Stimulated activated naive CD8-positive, alpha-beta T cell treated with anti-CD3 and anti-CD28 coated beads, Interleukin-15, amount 100 ng/mL, for 72 hours (primary cell): ENCODE measurements at regions not wholly inside any gene's neighbourhood (a gene's known extent, or its start where the extent isn't known, plus 50 kb on each side); places are given as distances from the start of the nearest gene placed in this dataset.

Source experiments
- ATAC-seq: fragments of 150-1000 bp; cut with Tn5 transposase; 2 replicates; pipeline ENCODE4 v1.10.0; 2021; ENCODE audit warnings: mild to moderate bottlenecking, moderate library complexity
- DNase-seq, 2 donors: peaks; one replicate each; pipeline ENCODE4 v3.0.0; 2021 to 2022
- H3K27ac Mint-ChIP-seq, 2 donors: one replicate each; pipeline ENCODE4 v1.8.0; 2022; ENCODE audit warnings: mild to moderate bottlenecking in 2 of 2, mixed read lengths in 2 of 2, moderate library complexity in 2 of 2
- H3K27me3 Mint-ChIP-seq: one replicate; pipeline ENCODE4 v1.8.0; 2022; ENCODE audit warnings: mixed read lengths
- H3K4me1 Mint-ChIP-seq: one replicate; pipeline ENCODE4 v1.8.0; 2022; ENCODE audit warnings: mild to moderate bottlenecking, mixed read lengths
- H3K4me3 Mint-ChIP-seq, 2 donors: one replicate each; pipeline ENCODE4 v1.8.0; 2022; ENCODE audit warnings: mild to moderate bottlenecking in 2 of 2, mixed read lengths in 2 of 2, moderate library complexity in 1 of 2
- H3K9me3 Mint-ChIP-seq, 2 donors: one replicate each; pipeline ENCODE4 v1.8.0; 2022; ENCODE audit warnings: mixed read lengths in 2 of 2

- Mint-ChIP-seq H3K27me3 (no peaks in the 10 kb centered on the region), H3K4me1 (no peaks in the 10 kb centered on the region), H3K9me3 (peaks cover 8 to 10% of the 10 kb centered on the region in 2 donors), H3K27ac (no peak overlapping the region), H3K4me3 (no peak overlapping the region)
- ATAC-seq (no peak), DNase-seq (no peak)
Measured at GRCh38 chr13:107999751-108000150, 215.6 kb downstream of the LIG4 start.

- DNase-seq, result no peak
- Mint-ChIP-seq H3K27me3 (no peaks in the 10 kb centered on the region), H3K9me3 (peaks cover 5 to 8% of the 10 kb centered on the region in 2 donors), H3K4me1 (no peaks in the 10 kb centered on the region), H3K27ac (no peak overlapping the region), H3K4me3 (no peak overlapping the region)
- no peak for ATAC-seq
Measured at GRCh38 chr13:107994137-107994536, 221.2 kb downstream of the LIG4 start.

DNA sequence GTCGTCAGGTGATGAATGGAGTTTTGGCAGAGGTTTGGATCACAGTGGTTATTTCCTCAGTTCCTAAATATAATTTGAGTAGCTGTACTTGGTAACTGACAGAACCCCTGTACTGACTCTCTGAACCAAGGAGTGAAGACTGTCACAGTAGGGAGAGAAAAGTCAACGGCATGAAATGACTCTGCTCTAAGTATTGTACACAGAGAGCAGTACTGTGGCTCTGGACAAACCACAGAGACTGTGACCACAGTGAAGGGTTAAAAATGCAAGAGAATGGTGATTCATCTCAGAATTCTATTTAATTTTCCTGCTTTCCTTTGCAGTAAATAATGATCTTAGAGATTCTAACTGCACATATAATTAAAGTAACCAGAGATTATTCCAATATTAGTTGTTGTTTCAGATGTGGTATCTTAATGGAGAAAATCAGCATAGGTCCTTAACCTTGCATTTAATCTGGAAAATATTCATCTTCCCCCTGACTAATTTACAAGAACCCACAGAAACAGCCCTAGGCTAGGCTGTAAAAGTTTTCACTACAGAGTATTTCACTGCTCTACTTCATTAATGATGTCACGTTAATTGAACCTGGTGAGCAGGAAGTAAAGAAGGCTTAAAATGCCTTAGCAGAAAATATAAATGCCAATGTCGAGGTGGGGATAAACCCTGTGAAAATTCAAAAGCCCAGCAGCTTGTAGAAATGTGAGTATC, 221.9 kb downstream of the LIG4 start:
- Mint-ChIP-seq H3K27ac (no peak overlapping the region), H3K9me3 (peaks cover 1 to 2% of the 10 kb centered on the region in 2 donors), H3K27me3 (no peaks in the 10 kb centered on the region)

GRCh38 chr13:107992542-107992941, 222.8 kb downstream of the LIG4 start:
- ATAC-seq, result no peak
- H3K27me3 Mint-ChIP-seq, result no peaks in the 10 kb centered on the region
- no peak overlapping the region for H3K4me3 Mint-ChIP-seq
- peaks cover 5 to 6% of the 10 kb centered on the region in 2 donors for H3K9me3 Mint-ChIP-seq
- H3K27ac Mint-ChIP-seq, result no peak overlapping the region
- no peaks in the 10 kb centered on the region for H3K4me1 Mint-ChIP-seq
- DNase-seq, result no peak

More for the DNA sequence above, 221.9 kb downstream of the LIG4 start:
- ATAC-seq (peak; percentile 86), DNase-seq (no peak)
- Mint-ChIP-seq H3K4me1 (no peaks in the 10 kb centered on the region), H3K4me3 (no peak overlapping the region)

- no peaks in the 10 kb centered on the region for H3K27me3 Mint-ChIP-seq
- DNase-seq, result no peak
- no peak for ATAC-seq
- H3K4me3 Mint-ChIP-seq, result no peak overlapping the region
- no peak overlapping the region for H3K27ac Mint-ChIP-seq
- H3K9me3 Mint-ChIP-seq, result no peaks in the 10 kb centered on the region
- no peaks in the 10 kb centered on the region for H3K4me1 Mint-ChIP-seq
Measured at GRCh38 chr13:107977071-107977574, 238.2 kb downstream of the LIG4 start.

DNA sequence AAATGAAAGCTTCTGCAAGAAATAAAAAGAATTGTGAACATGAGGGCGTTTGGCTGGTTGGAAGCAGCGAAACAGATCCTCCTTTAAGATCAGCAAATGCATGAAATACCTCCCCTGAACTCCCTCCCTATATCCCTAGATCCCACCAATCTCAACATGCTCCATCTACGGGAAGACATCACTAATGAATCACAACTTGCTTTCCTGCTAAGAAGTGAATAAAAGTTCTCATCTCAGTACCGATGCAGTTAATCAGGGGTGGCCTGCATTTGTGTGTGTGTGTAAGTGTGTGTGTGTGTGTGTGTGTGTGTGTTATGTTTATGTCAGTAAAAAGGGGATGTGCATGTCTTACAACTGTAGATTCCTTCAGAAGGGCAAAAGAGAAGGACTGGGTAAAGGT, 238.7 kb downstream of the LIG4 start:
- ATAC-seq (no peak), DNase-seq (no peak)
- H3K4me3 Mint-ChIP-seq, result no peak overlapping the region
- H3K27ac Mint-ChIP-seq, result no peak overlapping the region
- H3K4me1 Mint-ChIP-seq, result no peaks in the 10 kb centered on the region
- no peaks in the 10 kb centered on the region for H3K9me3 Mint-ChIP-seq
- H3K27me3 Mint-ChIP-seq, result no peaks in the 10 kb centered on the region

- ATAC-seq (no peak), DNase-seq (no peak)
- Mint-ChIP-seq H3K27me3 (no peaks in the 10 kb centered on the region), H3K4me3 (no peak overlapping the region), H3K4me1 (no peaks in the 10 kb centered on the region), H3K9me3 (no peaks in the 10 kb centered on the region), H3K27ac (no peak overlapping the region)
Measured at GRCh38 chr13:107974409-107974808, 240.9 kb downstream of the LIG4 start.

GRCh38 chr13:107969546-107969945, 245.8 kb downstream of the LIG4 start:
- Mint-ChIP-seq H3K27ac (no peak overlapping the region), H3K4me3 (no peak overlapping the region), H3K27me3 (no peaks in the 10 kb centered on the region), H3K9me3 (no peaks in the 10 kb centered on the region), H3K4me1 (no peaks in the 10 kb centered on the region)
- DNase-seq (no peak), ATAC-seq (no peak)

DNA sequence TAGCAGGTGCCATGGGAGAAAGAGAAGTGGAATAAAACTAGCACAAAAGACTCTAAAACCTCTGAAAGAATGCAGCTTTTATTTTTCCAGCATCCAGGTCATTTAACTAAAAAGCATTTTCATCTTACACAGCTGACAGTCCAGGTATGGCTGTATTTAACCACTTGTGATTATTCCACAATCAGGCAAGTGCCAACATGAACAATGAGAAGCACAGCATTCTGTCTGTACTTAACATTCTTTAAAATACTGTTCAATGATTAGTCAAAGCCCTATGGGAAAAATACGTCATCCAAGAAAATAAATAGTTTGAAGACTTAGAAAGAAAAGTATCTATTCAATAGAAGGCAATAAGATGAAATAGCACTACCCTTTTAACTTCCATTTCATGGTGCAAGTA, 246.9 kb downstream of the LIG4 start:
- no peak overlapping the region for H3K4me3 Mint-ChIP-seq
- DNase-seq (no peak), ATAC-seq (no peak)
- H3K9me3 Mint-ChIP-seq, result no peaks in the 10 kb centered on the region
- H3K4me1 Mint-ChIP-seq, result no peaks in the 10 kb centered on the region
- no peak overlapping the region for H3K27ac Mint-ChIP-seq
- no peaks in the 10 kb centered on the region for H3K27me3 Mint-ChIP-seq

DNA sequence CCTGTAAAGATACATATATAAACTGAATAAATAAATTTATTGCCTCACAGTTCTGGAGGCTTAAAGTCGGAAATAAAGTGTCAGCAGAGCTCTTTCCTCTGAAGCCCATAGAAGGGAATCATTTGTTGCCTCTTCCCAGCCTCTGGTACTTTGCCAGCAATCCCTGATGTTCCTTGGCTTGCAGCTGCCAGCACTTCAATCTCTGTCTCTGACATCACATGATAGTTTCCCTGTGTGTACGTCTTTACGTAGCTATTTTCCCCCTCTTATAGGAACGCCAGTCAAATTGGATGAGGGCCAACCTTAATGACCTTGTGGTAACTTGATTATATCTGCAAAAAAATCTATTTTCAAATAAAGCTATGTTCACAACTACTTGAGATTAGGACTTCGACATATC, 250.9 kb downstream of the LIG4 start:
- ATAC-seq (no peak), DNase-seq (no peak)
- Mint-ChIP-seq H3K4me1 (no peaks in the 10 kb centered on the region), H3K27ac (no peak overlapping the region), H3K27me3 (no peaks in the 10 kb centered on the region), H3K9me3 (no peaks in the 10 kb centered on the region), H3K4me3 (no peak overlapping the region)

DNA sequence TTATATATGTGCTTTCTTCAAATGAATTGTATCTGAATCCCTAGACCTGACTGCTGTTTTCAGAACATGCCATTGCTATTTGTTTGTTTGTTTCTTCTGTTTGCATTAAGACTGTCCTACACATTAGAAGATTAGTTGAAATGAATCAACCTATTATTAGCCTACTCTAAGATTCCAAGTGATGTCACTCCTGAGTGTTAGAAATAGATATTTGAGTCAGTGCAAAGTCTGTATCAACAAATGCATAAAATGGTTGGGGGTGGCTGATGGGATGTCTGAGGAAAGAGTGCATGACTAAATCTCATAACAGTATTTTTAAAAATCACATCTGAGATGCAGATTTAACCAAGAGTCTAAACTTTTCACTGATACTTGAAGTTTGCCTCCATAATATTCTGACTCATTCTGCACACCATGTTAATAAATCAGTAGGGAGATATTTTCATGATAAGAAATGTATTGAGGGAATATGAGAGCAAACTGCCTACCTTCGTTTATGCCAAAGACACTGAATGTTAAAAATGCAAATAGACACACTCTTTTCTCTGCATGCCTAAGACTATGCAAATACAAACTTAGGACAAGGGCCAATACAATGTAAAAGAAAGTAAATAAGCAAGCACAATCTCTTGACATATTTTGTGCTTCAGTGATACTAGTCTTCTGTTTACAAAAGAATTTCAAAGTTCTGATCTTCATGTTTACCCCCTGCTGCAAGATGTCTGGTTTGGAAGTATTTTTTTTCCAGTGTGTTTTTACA, 253.3 kb downstream of the LIG4 start:
- H3K4me3 Mint-ChIP-seq, result no peak overlapping the region
- no peaks in the 10 kb centered on the region for H3K9me3 Mint-ChIP-seq
- H3K27me3 Mint-ChIP-seq, result no peaks in the 10 kb centered on the region
- H3K27ac Mint-ChIP-seq, result no peak overlapping the region
- DNase-seq (no peak), ATAC-seq (no peak)
- H3K4me1 Mint-ChIP-seq, result no peaks in the 10 kb centered on the region

DNA sequence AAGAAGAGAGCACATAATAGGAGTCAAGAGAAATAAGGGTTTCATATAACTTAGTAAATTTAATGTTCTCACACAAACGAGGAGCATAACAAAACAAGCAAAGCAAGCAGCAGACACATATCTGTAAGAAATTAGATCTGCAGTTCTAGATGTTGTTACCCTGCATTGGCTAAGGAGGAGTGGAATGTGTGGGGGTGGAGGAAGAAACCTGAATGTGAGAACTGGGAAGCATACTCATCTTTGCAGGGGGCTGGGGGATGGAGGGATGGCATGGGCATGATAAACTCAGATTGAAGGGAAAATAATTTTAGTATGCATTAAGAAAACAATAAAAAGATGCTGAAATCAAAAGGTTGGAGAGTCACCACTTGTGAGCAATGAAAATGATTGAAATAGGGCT, 255.0 kb downstream of the LIG4 start:
- no peak overlapping the region for H3K4me3 Mint-ChIP-seq
- DNase-seq (no peak), ATAC-seq (no peak)
- no peak overlapping the region for H3K27ac Mint-ChIP-seq
- no peaks in the 10 kb centered on the region for H3K9me3 Mint-ChIP-seq
- no peaks in the 10 kb centered on the region for H3K4me1 Mint-ChIP-seq
- H3K27me3 Mint-ChIP-seq, result no peaks in the 10 kb centered on the region

DNA sequence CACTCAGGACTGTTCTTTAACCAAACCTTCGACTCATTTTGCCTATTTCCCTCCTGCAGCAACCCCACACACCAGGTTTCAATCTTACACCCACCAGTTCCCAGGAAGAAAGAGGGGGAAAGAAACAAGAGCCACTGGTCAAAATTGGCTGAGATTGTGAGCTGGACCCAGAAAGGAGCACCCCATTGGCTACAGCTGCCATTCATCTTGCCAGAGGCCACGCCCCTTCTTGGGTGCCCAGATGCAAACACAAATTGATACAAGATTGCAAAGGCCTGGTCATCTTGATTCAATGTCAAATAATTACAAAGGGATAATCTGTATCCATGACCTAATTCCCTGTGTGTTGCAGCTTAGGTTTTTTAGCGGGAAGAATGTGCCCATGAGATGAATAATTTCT, 258.4 kb downstream of the LIG4 start:
- H3K9me3 Mint-ChIP-seq, result no peaks in the 10 kb centered on the region
- no peaks in the 10 kb centered on the region for H3K27me3 Mint-ChIP-seq
- no peak for ATAC-seq

GRCh38 chr13:107942030-107942617, 273.2 kb downstream of the LIG4 start:
- ATAC-seq (no peak), DNase-seq (no peak)
- H3K4me1 Mint-ChIP-seq, result no peaks in the 10 kb centered on the region
- H3K27me3 Mint-ChIP-seq, result no peaks in the 10 kb centered on the region
- no peak overlapping the region for H3K27ac Mint-ChIP-seq
- H3K4me3 Mint-ChIP-seq, result no peak overlapping the region
- peaks cover 17 to 18% of the 10 kb centered on the region in 2 donors for H3K9me3 Mint-ChIP-seq

More for the DNA sequence above, 258.4 kb downstream of the LIG4 start:
- Mint-ChIP-seq H3K27ac (no peak overlapping the region), H3K4me1 (no peaks in the 10 kb centered on the region), H3K4me3 (no peak overlapping the region)
- no peak for DNase-seq

DNA sequence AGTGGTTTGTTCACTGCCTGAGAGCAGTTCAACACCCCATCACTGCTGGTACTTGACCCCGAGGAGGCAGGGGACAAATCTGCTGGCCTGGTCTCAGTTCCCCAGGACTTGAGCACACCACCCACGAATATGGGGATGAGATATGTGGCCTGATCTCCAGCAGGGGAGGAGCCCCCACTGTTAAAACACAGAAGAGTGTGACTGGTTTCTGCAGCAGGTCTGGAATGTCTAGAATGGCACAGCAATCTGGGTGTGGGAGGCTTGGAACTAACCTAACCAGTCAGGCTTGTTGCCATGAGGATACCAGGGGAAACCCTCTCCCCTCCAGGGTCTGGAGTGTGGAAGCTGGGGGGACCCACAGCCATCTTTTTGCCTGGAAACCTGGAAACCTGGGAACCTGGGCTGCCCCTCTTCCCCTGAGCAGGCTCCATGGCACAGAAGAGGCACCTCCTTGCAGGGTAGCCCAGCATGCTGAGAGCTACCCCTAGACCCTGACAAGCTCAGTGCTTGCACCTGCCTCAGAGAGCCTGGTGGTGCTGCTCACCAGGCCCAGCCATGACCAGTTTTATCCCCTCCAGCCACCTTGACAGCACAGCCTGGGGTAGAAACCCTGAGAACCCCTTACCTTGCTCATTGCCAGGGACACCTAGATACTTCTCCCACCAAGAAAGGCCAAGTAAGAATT, 273.8 kb downstream of the LIG4 start:
- H3K27ac Mint-ChIP-seq, result no peak overlapping the region
- no peaks in the 10 kb centered on the region for H3K27me3 Mint-ChIP-seq
- H3K4me1 Mint-ChIP-seq, result no peaks in the 10 kb centered on the region
- no peak overlapping the region for H3K4me3 Mint-ChIP-seq
- DNase-seq (no peak), ATAC-seq (no peak)
- H3K9me3 Mint-ChIP-seq, result peaks cover 16 to 17% of the 10 kb centered on the region in 2 donors

- Mint-ChIP-seq H3K27me3 (no peaks in the 10 kb centered on the region), H3K27ac (no peak overlapping the region), H3K9me3 (peaks cover 6 to 17% of the 10 kb centered on the region in 2 donors), H3K4me3 (no peak overlapping the region), H3K4me1 (no peaks in the 10 kb centered on the region)
- DNase-seq (no peak), ATAC-seq (no peak)
Measured at GRCh38 chr13:107937848-107938247, 277.5 kb downstream of the LIG4 start.
